IMR-90 (cell line): ENCODE measurements at regions not wholly inside any gene's neighbourhood (a gene's known extent, or its start where the extent isn't known, plus 50 kb on each side); places are given as distances from the start of the nearest gene placed in this dataset.

Experiments
- ATAC-seq: fragments of 200-7000 bp; cut with Tn5 transposase; 2 replicates; pipeline ENCODE4 v1.9.1; 2020; ENCODE audit warnings: low read depth, mild to moderate bottlenecking, moderate library complexity
- BruUV-seq: library from RNA; stranded (reverse); fragments of 400-500 nt; replicated peaks from 2 replicates; lab custom pipeline; 2021; lab: Mats Ljungman, UMichigan
- CTCF ChIA-PET: fragments of 300-600 bp; formaldehyde crosslinking; extraction: SDS; loops from one replicate; lab custom pipeline; 2021; ENCODE audit warnings: antibody characterized with exemption; lab: Yijun Ruan, JAX
- POLR2A ChIA-PET: fragments of 300-600 bp; sonication (Branson Sonifier 250); formaldehyde crosslinking; loops from one replicate; lab custom pipeline; 2022; ENCODE audit warnings: antibody characterized with exemption; ENCODE audit not compliant: unreplicated experiment; lab: Charles Lee
- DNase-seq: peaks from one replicate; pipeline ENCODE4 v3.0.0; 2013
- H2AFZ ChIP-seq: replicated peaks from 2 replicates; pipeline ENCODE3; 2013; ENCODE audit warnings: low read length, mild to moderate bottlenecking; ENCODE audit not compliant: poor library complexity
- H2AK5ac ChIP-seq: 2 replicates; pipeline ENCODE4 v1.6.1; 2013; ENCODE audit warnings: low read depth, low read length, inconsistent platforms
- H2AK9ac ChIP-seq: replicated peaks from 2 replicates; pipeline ENCODE3; 2013; ENCODE audit warnings: mild to moderate bottlenecking, low read depth, low read length, moderate library complexity; ENCODE audit not compliant: poor library complexity
- H2BK120ac ChIP-seq: 2 replicates; pipeline ENCODE4 v1.6.1; 2013; ENCODE audit warnings: low read depth, low read length, inconsistent platforms
- H2BK15ac ChIP-seq: 3 replicates; pipeline ENCODE4 v1.6.1; 2013; ENCODE audit warnings: low read depth, low read length, inconsistent platforms
- H2BK20ac ChIP-seq: 2 replicates; pipeline ENCODE4 v1.6.1; 2013; ENCODE audit warnings: low read depth, mild to moderate bottlenecking, inconsistent platforms, low read length, moderate library complexity
- H2BK5ac ChIP-seq: 2 replicates; pipeline ENCODE4 v1.6.1; 2013; ENCODE audit warnings: mild to moderate bottlenecking, low read depth, low read length, inconsistent platforms; ENCODE audit not compliant: poor library complexity, severe bottlenecking
- H3K14ac ChIP-seq: replicated peaks from 2 replicates; pipeline ENCODE4 v1.6.1; 2013; ENCODE audit warnings: low read depth, low read length, inconsistent platforms
- H3K18ac ChIP-seq: 2 replicates; pipeline ENCODE4 v1.6.1; 2013; ENCODE audit warnings: low read depth, low read length, control low read depth
- H3K23ac ChIP-seq: 2 replicates; pipeline ENCODE4 v1.6.1; 2013; ENCODE audit warnings: low read depth, low read length, inconsistent platforms
- H3K27ac ChIP-seq: 2 replicates; pipeline ENCODE4 v1.5.1; 2013; ENCODE audit warnings: mild to moderate bottlenecking, control low read depth, low read length; ENCODE audit not compliant: insufficient read depth
- H3K27me3 ChIP-seq: 2 replicates; pipeline ENCODE4 v1.6.1; 2013; ENCODE audit warnings: low read length; ENCODE audit not compliant: control insufficient read depth, insufficient read depth
- H3K36me3 ChIP-seq: 2 replicates; pipeline ENCODE4 v1.6.1; 2013; ENCODE audit warnings: low read length, mixed read lengths; ENCODE audit not compliant: control insufficient read depth, insufficient read depth
- H3K4ac ChIP-seq: 2 replicates; pipeline ENCODE4 v1.6.1; 2013; ENCODE audit warnings: low read depth, low read length, inconsistent platforms
- H3K4me1 ChIP-seq: 2 replicates; pipeline ENCODE4 v1.6.1; 2013; ENCODE audit warnings: low read length, mixed read lengths; ENCODE audit not compliant: control insufficient read depth, insufficient read depth
- H3K4me2 ChIP-seq: 2 replicates; pipeline ENCODE4 v1.6.1; 2013; ENCODE audit warnings: low read depth, mild to moderate bottlenecking, control low read depth, low read length, moderate library complexity
- H3K4me3 ChIP-seq: 2 replicates; pipeline ENCODE4 v1.5.1; 2013; ENCODE audit warnings: low read depth, mild to moderate bottlenecking, control low read depth, low read length, moderate library complexity; ENCODE audit not compliant: insufficient read depth
- H3K56ac ChIP-seq: 2 replicates; pipeline ENCODE4 v1.6.1; 2013; ENCODE audit warnings: low read length, inconsistent platforms; ENCODE audit not compliant: insufficient read depth; ENCODE audit errors: extremely low read depth
- H3K79me1 ChIP-seq, 2 experiments: 2 replicates each; pipeline ENCODE4 v1.6.1; 2013; ENCODE audit warnings: low read length in 2 of 2, inconsistent platforms in 1 of 2, low read depth in 1 of 2
- H3K9ac ChIP-seq: 2 replicates; pipeline ENCODE4 v1.6.1; 2013; ENCODE audit warnings: low read depth, low read length, control low read depth
- H3K9me1 ChIP-seq: 2 replicates; pipeline ENCODE4 v1.6.1; 2013; ENCODE audit warnings: low read length, inconsistent platforms; ENCODE audit not compliant: insufficient read depth
- H3K9me3 ChIP-seq: 2 replicates; pipeline ENCODE4 v1.6.1; 2013; ENCODE audit warnings: low read length; ENCODE audit not compliant: control insufficient read depth, insufficient read depth
- H4K20me1 ChIP-seq: 2 replicates; pipeline ENCODE4 v1.6.1; 2013; ENCODE audit warnings: low read length, inconsistent platforms; ENCODE audit not compliant: insufficient read depth
- H4K5ac ChIP-seq: 2 replicates; pipeline ENCODE4 v1.6.1; 2013; ENCODE audit warnings: mild to moderate bottlenecking, low read depth, low read length, control low read depth
- H4K8ac ChIP-seq, 2 experiments: 2 replicates each; pipeline ENCODE4 v1.6.1; 2013; ENCODE audit warnings: low read depth in 2 of 2, low read length in 2 of 2, control low read depth in 1 of 2, inconsistent platforms in 1 of 2
- H4K91ac ChIP-seq: 2 replicates; pipeline ENCODE4 v1.6.1; 2013; ENCODE audit warnings: low read depth, low read length, inconsistent platforms; ENCODE audit not compliant: insufficient read depth
- BHLHE40 ChIP-seq: fragments of 150-350 bp; IDR thresholded peaks from 2 replicates; pipeline ENCODE4 v1.6.1; 2016; ENCODE audit warnings: mild to moderate bottlenecking, low read depth, low read length
- CEBPB ChIP-seq: IDR thresholded peaks from 2 replicates; pipeline ENCODE4 v1.6.1; 2012; ENCODE audit warnings: low read depth, low read length, improper control_type of control experiment
- CHD1 ChIP-seq: IDR thresholded peaks from 2 replicates; pipeline ENCODE4 v1.6.1; 2012; ENCODE audit warnings: low read depth, low read length, improper control_type of control experiment
- FOS ChIP-seq: fragments of 150-350 bp; IDR thresholded peaks from 2 replicates; pipeline ENCODE4 v1.6.1; 2016; ENCODE audit warnings: low read depth, low read length
- MAFK ChIP-seq: IDR thresholded peaks from 2 replicates; pipeline ENCODE4 v1.6.1; 2012; ENCODE audit warnings: low read depth, low read length, improper control_type of control experiment
- MAZ ChIP-seq: IDR thresholded peaks from 2 replicates; pipeline ENCODE4 v1.6.1; 2012; ENCODE audit warnings: low read depth, mild to moderate bottlenecking, low read length, improper control_type of control experiment, moderate library complexity, borderline replicate concordance
- MXI1 ChIP-seq: IDR thresholded peaks from 2 replicates; pipeline ENCODE4 v1.6.1; 2012; ENCODE audit warnings: low read depth, mild to moderate bottlenecking, low read length, moderate library complexity, borderline replicate concordance
- NFE2L2 ChIP-seq: fragments of 150-350 bp; IDR thresholded peaks from 2 replicates; pipeline ENCODE4 v1.6.1; 2016; ENCODE audit warnings: low read depth, mild to moderate bottlenecking, low read length
- POLR2A ChIP-seq: IDR thresholded peaks from 2 replicates; pipeline ENCODE4 v1.6.1; 2012; ENCODE audit warnings: mild to moderate bottlenecking, low read depth, low read length
- RAD21 ChIP-seq: IDR thresholded peaks from 2 replicates; pipeline ENCODE4 v1.6.1; 2012; ENCODE audit warnings: low read length, improper control_type of control experiment
- RCOR1 ChIP-seq: IDR thresholded peaks from 2 replicates; pipeline ENCODE4 v1.6.1; 2012; ENCODE audit warnings: mild to moderate bottlenecking, low read length, improper control_type of control experiment; ENCODE audit not compliant: insufficient replicate concordance
- RFX5 ChIP-seq: IDR thresholded peaks from 2 replicates; pipeline ENCODE4 v1.8.0; 2012; ENCODE audit warnings: low read depth, mild to moderate bottlenecking, low read length, moderate library complexity
- SMC3 ChIP-seq: fragments of 150-350 bp; IDR thresholded peaks from 2 replicates; pipeline ENCODE4 v1.6.1; 2016; ENCODE audit warnings: low read depth, mild to moderate bottlenecking, antibody characterized with exemption, low read length, moderate library complexity
- WGBS, 2 experiments: methylation state at CpG; one replicate each; pipeline versions ENCODE4 v1.1.5 to v1.1.7; 2013; ENCODE audit warnings: missing lambda C conversion rate in 2 of 2; ENCODE audit not compliant: insufficient read length in 1 of 2; ENCODE audit errors: extremely low coverage in 2 of 2; 5-methylcytosine and 5-hydroxymethylcytosine counted together
- dilution Hi-C: fragments of 300-500 bp; cut with HindIII; formaldehyde crosslinking; loops from one replicate; pipeline ENCODE4 v1.14.3; 2018; ENCODE audit warnings: low sequenced_read_pairs; ENCODE audit not compliant: unreplicated experiment
- in situ Hi-C: fragments of 300-500 bp; cut with MboI; formaldehyde crosslinking; loops from 3 replicates; pipeline ENCODE4 v1.14.3; 2019; ENCODE audit warnings: low sequenced_read_pairs, inconsistent platforms, mixed read lengths
- intact Hi-C: fragments of 100-400 bp; cut with micrococcal nuclease; formaldehyde crosslinking; loops from 2 replicates; pipeline ENCODE4 v1.10.0; 2022
- TF ChIP-seq, protein P1 (sequence below): fragments of 150-350 bp; IDR thresholded peaks from 2 replicates; pipeline ENCODE4 v1.6.1; 2016; ENCODE audit warnings: low read depth, mild to moderate bottlenecking, low read length, moderate library complexity, borderline replicate concordance
- TF ChIP-seq, protein P2 (sequence below): fragments of 150-350 bp; IDR thresholded peaks from 2 replicates; pipeline ENCODE4 v1.6.1; 2017; ENCODE audit warnings: mild to moderate bottlenecking, antibody characterized with exemption, low read length, low read depth
- TF ChIP-seq, protein P3 (sequence below): conservative IDR thresholded peaks from 2 replicates; pipeline ENCODE4 v1.5.1; 2012; ENCODE audit warnings: mild to moderate bottlenecking, low read depth, low read length, improper control_type of control experiment

DNA sequence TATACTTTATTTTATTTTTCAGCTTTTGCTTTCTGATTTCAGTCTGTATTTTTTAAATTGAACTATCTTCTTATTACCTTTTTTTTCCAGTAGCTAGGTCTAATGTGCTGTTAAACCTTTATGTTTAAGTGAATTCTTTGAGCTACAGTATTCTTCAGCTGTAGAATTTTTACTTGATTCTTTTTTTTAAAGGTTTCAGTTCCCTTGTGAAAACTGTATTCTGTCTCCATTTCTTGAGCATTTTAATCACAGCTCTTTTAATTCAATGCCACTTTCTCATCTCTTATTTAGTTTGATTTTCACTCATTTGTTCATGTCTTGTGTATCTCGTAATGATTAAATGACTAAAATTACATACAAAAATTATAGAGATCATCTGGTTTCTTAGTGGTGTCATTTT lies 233.8 kb downstream of the MTRR start:
- intact Hi-C loops, result no loop called here
- no peak overlapping the region for H2AK5ac ChIP-seq
- in situ Hi-C loops, result no loop called here
- no peaks in the 10 kb centered on the region for H3K27me3 ChIP-seq
- no CpG with 5 or more reads among the region's 1 CpG for WGBS, 2 experiments
- H4K8ac ChIP-seq, result no peak overlapping the region
- H2AK9ac ChIP-seq, result no peak overlapping the region
- no peak overlapping the region for H2AFZ ChIP-seq
- H3K14ac ChIP-seq, result no peak overlapping the region
- H4K5ac ChIP-seq, result no peak overlapping the region
- no peaks in the 10 kb centered on the region for H3K4me1 ChIP-seq
- no peak overlapping the region for H4K91ac ChIP-seq
- no peak overlapping the region for H2BK120ac ChIP-seq
- POLR2A ChIA-PET, result no interaction called here
- dilution Hi-C loops, result no loop called here
- no peak overlapping the region for H2BK5ac ChIP-seq
- H3K23ac ChIP-seq, result no peak overlapping the region
- ATAC-seq (no peak), DNase-seq (no peak)
- no peaks in the 10 kb centered on the region for H4K20me1 ChIP-seq
- H2BK15ac ChIP-seq, result no peak overlapping the region
- H3K9me3 ChIP-seq, result no peaks in the 10 kb centered on the region
- H3K56ac ChIP-seq, result no peak overlapping the region
- no peak overlapping the region for H3K27ac ChIP-seq
- H3K36me3 ChIP-seq, result no peaks in the 10 kb centered on the region
- H3K79me1 ChIP-seq, result no peaks in the 10 kb centered on the region
- H2BK20ac ChIP-seq, result no peak overlapping the region
- no peak overlapping the region for H3K9ac ChIP-seq
- BruUV-seq, result no TSS peak
- no peak overlapping the region for H3K4ac ChIP-seq
- H3K9me1 ChIP-seq, result no peaks in the 10 kb centered on the region
- no peak overlapping the region for H3K18ac ChIP-seq
- TF ChIP-seq RAD21 (no peak), CEBPB (no peak), MXI1 (no peak), BHLHE40 (no peak), CHD1 (no peak), POLR2A (no peak), MAZ (no peak), RFX5 (no peak), RCOR1 (no peak), SMC3 (no peak), NFE2L2 (no peak), MAFK (no peak), FOS (no peak)
- TF ChIP-seq, protein P1, sequence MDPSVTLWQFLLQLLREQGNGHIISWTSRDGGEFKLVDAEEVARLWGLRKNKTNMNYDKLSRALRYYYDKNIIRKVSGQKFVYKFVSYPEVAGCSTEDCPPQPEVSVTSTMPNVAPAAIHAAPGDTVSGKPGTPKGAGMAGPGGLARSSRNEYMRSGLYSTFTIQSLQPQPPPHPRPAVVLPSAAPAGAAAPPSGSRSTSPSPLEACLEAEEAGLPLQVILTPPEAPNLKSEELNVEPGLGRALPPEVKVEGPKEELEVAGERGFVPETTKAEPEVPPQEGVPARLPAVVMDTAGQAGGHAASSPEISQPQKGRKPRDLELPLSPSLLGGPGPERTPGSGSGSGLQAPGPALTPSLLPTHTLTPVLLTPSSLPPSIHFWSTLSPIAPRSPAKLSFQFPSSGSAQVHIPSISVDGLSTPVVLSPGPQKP, result no peak
- TF ChIP-seq, protein P2, sequence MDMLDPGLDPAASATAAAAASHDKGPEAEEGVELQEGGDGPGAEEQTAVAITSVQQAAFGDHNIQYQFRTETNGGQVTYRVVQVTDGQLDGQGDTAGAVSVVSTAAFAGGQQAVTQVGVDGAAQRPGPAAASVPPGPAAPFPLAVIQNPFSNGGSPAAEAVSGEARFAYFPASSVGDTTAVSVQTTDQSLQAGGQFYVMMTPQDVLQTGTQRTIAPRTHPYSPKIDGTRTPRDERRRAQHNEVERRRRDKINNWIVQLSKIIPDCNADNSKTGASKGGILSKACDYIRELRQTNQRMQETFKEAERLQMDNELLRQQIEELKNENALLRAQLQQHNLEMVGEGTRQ, result no peak
- TF ChIP-seq, protein P3, sequence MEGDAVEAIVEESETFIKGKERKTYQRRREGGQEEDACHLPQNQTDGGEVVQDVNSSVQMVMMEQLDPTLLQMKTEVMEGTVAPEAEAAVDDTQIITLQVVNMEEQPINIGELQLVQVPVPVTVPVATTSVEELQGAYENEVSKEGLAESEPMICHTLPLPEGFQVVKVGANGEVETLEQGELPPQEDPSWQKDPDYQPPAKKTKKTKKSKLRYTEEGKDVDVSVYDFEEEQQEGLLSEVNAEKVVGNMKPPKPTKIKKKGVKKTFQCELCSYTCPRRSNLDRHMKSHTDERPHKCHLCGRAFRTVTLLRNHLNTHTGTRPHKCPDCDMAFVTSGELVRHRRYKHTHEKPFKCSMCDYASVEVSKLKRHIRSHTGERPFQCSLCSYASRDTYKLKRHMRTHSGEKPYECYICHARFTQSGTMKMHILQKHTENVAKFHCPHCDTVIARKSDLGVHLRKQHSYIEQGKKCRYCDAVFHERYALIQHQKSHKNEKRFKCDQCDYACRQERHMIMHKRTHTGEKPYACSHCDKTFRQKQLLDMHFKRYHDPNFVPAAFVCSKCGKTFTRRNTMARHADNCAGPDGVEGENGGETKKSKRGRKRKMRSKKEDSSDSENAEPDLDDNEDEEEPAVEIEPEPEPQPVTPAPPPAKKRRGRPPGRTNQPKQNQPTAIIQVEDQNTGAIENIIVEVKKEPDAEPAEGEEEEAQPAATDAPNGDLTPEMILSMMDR, result no peak
- CTCF ChIA-PET, result no interaction called here
- H3K4me2 ChIP-seq, result no peak overlapping the region
- no peak overlapping the region for H3K4me3 ChIP-seq
